HG02798 (cell line): ENCODE measurements at regions not wholly inside any gene's neighbourhood (a gene's known extent, or its start where the extent isn't known, plus 50 kb on each side); places are given as distances from the start of the nearest gene placed in this dataset.

Source experiments
- ATAC-seq: cut with Tn5 transposase; IDR thresholded peaks from one replicate; pipeline ENCODE4 v1.9.1; 2021; ENCODE audit warnings: mild to moderate bottlenecking; ENCODE audit not compliant: unreplicated experiment, poor library complexity

GRCh38 chr12:40172879-40173278 lies 51.9 kb upstream of the LRRK2 start:
- ATAC-seq = no peak

DNA sequence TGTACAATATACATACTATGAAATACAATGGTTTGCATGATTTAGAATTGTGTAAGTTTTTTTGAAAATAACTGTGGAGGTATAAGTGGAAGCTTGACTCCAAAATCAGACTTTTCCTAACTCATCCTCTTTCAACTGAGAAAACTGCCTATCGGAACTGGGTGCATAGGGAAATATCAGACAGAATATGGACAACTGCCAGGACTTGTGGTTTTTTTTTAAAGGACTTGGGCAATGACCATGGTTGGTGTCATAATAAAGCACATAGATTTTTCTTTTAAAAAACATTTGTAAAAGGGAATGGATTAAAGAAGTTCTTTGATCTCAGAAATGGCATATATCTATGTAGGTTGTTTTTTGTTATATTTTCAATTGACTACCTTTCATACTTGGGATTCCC lies 53.3 kb upstream of the LRRK2 start:
- ATAC-seq = no peak

- ATAC-seq = no peak
Observed at GRCh38 chr12:40171066-40171465, 53.7 kb upstream of the LRRK2 start.

- no peak for ATAC-seq
Observed at GRCh38 chr12:40170593-40170992, 54.2 kb upstream of the LRRK2 start.

DNA sequence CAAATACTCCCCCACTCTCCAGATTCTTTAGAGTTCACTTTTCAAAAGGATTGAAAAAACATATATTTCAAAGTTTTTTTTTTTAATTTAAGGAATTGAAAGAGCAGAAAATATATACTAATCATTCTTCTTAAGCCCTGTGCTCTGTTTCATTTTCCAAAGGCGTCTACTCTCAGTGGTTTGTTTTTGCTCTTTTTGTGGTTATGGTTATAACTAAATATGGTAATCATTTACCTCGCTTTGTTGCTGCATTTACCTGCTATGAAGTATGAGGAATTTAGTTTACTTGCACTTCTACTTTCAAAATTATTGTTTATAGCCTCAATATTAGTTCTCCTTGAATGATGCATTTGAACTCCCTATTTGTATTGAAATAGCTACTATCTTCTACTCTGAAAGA lies 55.9 kb upstream of the LRRK2 start:
- peak; percentile 96 for ATAC-seq

- ATAC-seq = peak; percentile 43
Observed at GRCh38 chr12:40168419-40168818, 56.4 kb upstream of the LRRK2 start.

- ATAC-seq = peak; percentile 62
Observed at GRCh38 chr12:40168001-40168400, 56.8 kb upstream of the LRRK2 start.

DNA sequence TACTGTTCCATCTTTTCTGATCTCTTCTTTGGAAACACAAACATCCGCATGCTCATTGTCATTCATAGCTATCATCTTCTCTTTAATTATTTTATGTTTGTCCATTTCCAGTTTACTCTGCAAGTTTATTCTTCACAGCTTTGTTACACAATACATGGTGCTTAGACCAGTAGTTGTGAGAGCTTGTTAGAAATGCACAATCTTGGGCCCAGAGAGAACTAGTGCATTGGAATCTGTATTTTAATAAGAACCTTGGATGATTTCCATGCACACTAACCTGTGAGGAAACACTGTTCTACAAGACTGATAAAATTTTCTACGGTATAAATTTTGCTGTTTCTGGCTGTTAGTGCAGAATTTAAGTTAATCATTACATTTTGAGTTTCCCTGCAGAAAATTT lies 59.3 kb upstream of the SLC2A13 start:
- no peak for ATAC-seq

DNA sequence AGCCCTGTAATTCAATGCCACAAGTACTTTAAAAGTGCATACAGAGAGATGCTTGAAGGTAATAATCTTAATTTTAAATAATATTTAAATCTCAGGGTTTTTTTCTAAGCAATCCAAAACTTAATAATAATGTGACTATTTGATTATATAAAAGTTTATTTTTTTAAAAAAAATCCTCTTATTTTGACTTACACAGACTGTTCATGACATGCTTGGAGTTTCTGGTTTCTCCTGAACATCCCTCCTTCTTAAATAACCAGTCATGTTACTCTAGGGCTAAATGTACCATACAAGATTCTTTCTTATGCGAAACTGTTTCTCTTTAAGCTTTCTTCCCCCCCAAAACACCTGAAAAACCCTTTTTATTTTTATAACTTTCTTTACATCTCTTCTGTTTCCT lies 58.2 kb upstream of the SLC2A13 start:
- ATAC-seq = no peak

- no peak for ATAC-seq
Observed at GRCh38 chr12:40162033-40162432, 56.2 kb upstream of the SLC2A13 start.

DNA sequence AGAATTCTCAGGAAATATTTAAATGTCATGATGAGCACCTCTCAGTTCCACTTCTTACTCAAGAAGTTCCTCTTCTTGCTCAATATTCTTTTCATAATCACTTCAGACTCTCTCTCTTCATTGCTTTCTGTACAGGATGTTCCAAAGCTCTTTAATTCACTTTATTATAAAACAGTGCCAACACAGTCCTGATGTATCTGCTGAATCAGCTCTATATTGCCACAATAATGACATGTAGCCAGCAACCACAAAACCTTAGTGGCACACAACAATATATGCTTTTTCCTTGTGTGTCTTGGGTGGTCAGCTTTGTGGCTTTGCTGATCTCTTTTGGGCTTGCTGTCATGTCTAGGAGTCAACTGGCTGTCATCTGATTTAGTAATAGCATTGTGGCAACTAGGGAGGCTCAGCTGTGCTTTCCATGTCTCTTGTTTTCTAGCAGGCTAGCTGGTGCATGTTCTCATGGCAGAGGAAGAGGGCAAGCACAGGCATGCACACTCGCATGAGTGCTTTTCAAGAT lies 52.8 kb upstream of the SLC2A13 start:
- peak; percentile 65 for ATAC-seq

DNA sequence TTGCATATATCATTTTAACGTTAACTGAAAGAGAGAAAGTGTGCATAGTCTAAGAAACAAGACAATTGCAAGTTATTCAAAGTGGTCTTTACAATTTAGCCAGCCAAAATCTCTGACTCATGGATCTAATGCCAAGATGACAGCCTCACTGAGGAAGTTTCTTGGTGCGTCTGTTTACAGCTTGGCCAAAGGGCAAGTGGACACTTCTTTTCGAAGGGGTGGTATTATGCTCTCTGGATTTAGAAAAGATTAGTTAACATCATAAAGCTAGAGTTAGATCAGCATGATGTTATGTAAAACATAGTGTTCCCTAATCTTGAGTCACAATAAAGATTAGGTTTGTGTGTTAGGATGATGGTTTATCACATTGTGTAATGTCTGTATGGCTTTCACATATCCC lies 51.5 kb upstream of the SLC2A13 start:
- no peak for ATAC-seq

DNA sequence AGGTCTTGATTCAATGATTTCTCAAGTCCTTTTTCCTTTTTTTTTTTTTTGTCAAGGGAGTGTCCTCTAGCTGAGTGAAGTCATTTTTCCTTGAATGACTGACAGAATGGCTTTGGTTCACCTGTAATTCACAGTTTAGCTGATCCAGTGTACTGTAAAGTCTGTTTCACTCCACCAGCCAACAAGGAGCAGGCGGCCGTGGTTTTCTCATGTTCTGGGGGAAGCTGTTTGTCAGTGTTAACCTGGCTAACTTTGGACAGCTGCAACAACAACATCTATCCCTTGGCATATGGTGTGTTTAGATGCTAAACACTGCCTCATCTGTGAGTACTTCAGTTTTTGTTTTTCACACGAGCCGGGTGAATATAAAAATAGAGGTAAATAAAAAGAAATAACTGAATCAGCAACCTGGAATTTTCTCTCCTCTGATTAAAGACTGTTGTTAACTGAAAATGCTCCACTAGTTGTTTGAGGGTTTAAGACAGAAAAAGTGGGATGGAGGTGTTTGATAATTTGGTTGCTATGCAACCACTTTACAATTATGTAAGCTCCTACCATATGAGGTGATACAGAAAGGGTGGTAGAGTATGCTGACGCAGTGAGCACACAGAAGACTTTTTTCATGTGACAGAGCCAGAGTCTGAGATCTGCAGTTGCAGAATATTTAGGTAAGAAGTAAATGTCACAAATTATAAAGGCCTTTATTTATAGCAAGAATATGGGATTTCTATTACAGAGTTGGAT lies 50.3 kb upstream of the SLC2A13 start:
- ATAC-seq = no peak
